Panc1 (cell line): ENCODE measurements at regions not wholly inside any gene's neighbourhood (a gene's known extent, or its start where the extent isn't known, plus 50 kb on each side); places are given as distances from the start of the nearest gene placed in this dataset.
"Not testable (repeated sequence)": the region's sequence is repeated elsewhere in the genome, so short reads cannot be mapped to it uniquely, and the experiment has no call there.

Experiments
- ATAC-seq: fragments of 200-7000 bp; cut with Tn5 transposase; 2 replicates; pipeline ENCODE4 v1.9.1; 2020; ENCODE audit warnings: mild to moderate bottlenecking, moderate library complexity
- BruUV-seq: library from RNA; stranded (reverse); fragments of 400-500 nt; replicated peaks from 2 replicates; lab custom pipeline; 2021; lab: Mats Ljungman, UMichigan
- CTCF ChIA-PET: fragments of 300-600 bp; sonication (Branson Sonifier 250); formaldehyde crosslinking; loops from one replicate; lab custom pipeline; 2022; ENCODE audit warnings: antibody characterized with exemption; lab: Charles Lee
- POLR2A ChIA-PET: fragments of 300-600 bp; sonication (Branson Sonifier 250); formaldehyde crosslinking; loops from one replicate; lab custom pipeline; 2022; ENCODE audit warnings: antibody characterized with exemption; lab: Charles Lee
- DNase-seq: peaks from one replicate; pipeline ENCODE4 v3.0.0-alpha.2; 2010; ENCODE audit warnings: low read depth, low spot score
- H3K27ac ChIP-seq: 2 replicates; pipeline ENCODE4 v1.5.1; 2011; ENCODE audit warnings: mild to moderate bottlenecking, low read length, inconsistent platforms
- H3K27me3 ChIP-seq: fragments of 200-500 bp; sonication (Bioruptor generic); 2 replicates; pipeline ENCODE4 v1.6.0; 2014; ENCODE audit warnings: low read length, inconsistent platforms; ENCODE audit not compliant: control insufficient read depth, insufficient read depth
- H3K36me3 ChIP-seq: fragments of 200-500 bp; sonication (Bioruptor generic); 2 replicates; pipeline ENCODE4 v1.5.1; 2014; ENCODE audit warnings: inconsistent platforms, mild to moderate bottlenecking, low read length, moderate library complexity; ENCODE audit not compliant: control insufficient read depth, insufficient read depth
- H3K4me1 ChIP-seq: 2 replicates; pipeline ENCODE4 v1.5.1; 2011; ENCODE audit warnings: inconsistent platforms, mild to moderate bottlenecking, low read length, moderate library complexity; ENCODE audit not compliant: control insufficient read depth, insufficient read depth
- H3K4me3 ChIP-seq, 2 experiments: 2 replicates each; pipeline ENCODE4 v1.5.1; 2011 to 2012; ENCODE audit warnings: low read depth in 2 of 2, low read length in 2 of 2, mild to moderate bottlenecking in 2 of 2, inconsistent platforms in 1 of 2, moderate library complexity in 1 of 2
- H3K9me3 ChIP-seq: fragments of 200-500 bp; sonication (Bioruptor generic); 2 replicates; pipeline ENCODE4 v1.5.1; 2014; ENCODE audit warnings: low read depth, mild to moderate bottlenecking, inconsistent platforms, low read length, moderate library complexity; ENCODE audit not compliant: control insufficient read depth, insufficient read depth
- POLR2AphosphoS5 ChIP-seq: IDR thresholded peaks from 2 replicates; pipeline ENCODE4 v1.6.1; 2012; ENCODE audit warnings: mild to moderate bottlenecking, low read depth, low read length, moderate library complexity
- SIN3A ChIP-seq: IDR thresholded peaks from 2 replicates; pipeline ENCODE4 v1.6.1; 2012; ENCODE audit warnings: low read depth, mild to moderate bottlenecking, low read length, moderate library complexity, borderline replicate concordance; ENCODE audit not compliant: insufficient read depth
- TCF7L2 ChIP-seq: IDR thresholded peaks from 2 replicates; pipeline ENCODE4 v1.6.1; 2011; ENCODE audit warnings: mild to moderate bottlenecking, low read depth, low read length, inconsistent platforms
- in situ Hi-C: cut with HindIII; loops from 2 replicates; pipeline ENCODE4 v1.10.0; 2016; ENCODE audit warnings: low sequenced_read_pairs, low pct_unique_long_range_greater_than_20kb
- intact Hi-C: fragments of 100-400 bp; cut with micrococcal nuclease; formaldehyde crosslinking; loops from one replicate; pipeline ENCODE4 v1.10.0; 2022; ENCODE audit not compliant: unreplicated experiment
- TF ChIP-seq, protein P1 (sequence below): fragments of 450-650 bp; IDR thresholded peaks from 2 replicates; pipeline ENCODE4 v1.5.1; 2017; ENCODE audit warnings: mild to moderate bottlenecking
- TF ChIP-seq, protein P2 (sequence below), 2 experiments: IDR thresholded peaks; 2 replicates each; pipeline ENCODE4 v1.6.1; 2011 to 2012; ENCODE audit warnings: low read depth in 2 of 2, control low read depth in 1 of 2, low read length in 1 of 2, mild to moderate bottlenecking in 1 of 2, moderate library complexity in 1 of 2; ENCODE audit not compliant: insufficient read depth in 1 of 2

DNA sequence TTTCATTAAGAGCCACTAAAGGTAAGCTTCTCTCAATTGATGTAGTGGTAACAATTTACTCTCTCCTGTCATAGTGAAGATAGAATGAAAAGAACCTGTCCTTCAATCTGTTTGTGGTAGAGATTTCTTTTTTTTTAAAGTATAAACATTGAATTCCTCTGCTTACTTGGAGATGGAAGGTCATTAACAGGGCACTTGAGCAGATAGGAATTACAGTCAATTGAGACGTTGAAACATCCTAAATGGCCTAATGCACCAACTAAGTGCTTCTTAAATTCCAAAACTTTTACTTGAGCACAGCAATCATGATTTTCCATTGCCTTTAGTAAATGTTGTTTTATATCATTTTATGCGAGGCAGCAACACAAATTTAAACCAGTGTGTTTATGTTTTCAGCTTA lies 241.4 kb downstream of the FOXG1 start:
- ATAC-seq: no peak
- POLR2A ChIA-PET: no interaction called here
- in situ Hi-C loops: no loop called here

DNA sequence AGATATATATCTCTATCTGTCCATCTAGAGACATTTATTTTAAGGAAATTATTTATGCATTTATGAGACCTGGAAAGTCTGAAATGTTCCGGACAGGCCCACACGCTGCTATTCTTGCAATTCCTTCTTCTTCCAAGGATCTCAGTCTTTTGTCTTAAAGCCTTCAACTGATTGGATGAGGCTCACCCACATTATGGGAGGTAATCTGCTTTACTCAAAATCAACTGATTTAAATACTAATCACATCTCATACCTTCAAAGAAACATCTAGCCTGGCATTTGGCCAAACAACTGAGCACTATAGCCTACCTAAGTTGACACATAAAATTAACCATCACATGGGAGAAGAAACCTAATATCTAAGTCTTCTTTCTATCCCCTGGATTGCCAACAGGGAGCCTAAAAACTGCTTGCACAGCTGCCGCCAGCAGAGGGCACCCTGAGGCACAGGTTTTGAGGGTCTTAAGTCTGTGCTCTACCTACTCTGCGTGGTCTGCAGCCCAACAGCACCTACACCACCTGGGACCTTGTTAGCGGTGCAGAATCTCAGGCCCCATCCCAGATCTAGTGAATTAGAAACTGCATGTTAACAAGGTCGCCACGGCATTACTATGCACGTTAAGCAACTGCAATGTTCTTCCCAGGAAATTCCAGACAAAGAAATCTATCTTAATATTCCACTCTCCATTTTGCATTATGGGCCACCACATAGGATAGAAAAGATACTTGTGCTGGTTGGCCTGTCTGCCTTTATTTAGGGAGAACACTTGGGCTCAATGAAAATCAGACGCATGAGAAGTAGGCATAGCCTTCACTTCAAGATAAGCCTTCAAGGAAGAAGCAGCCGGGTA lies 249.7 kb downstream of the FOXG1 start:
- ChIA-PET POLR2A (no interaction called here), CTCF (no interaction called here)
- no peaks in the 10 kb centered on the region for H3K4me1 ChIP-seq
- DNase-seq (peak; percentile 5), ATAC-seq (no peak)
- 0 out of 2 replicates have a peak, but pooled peaks cover 3% of the 10 kb centered on the region for H3K9me3 ChIP-seq
- in situ Hi-C loops: no loop called here
- no peaks in the 10 kb centered on the region for H3K27me3 ChIP-seq
- no TSS peak for BruUV-seq
- TF ChIP-seq, protein P1, sequence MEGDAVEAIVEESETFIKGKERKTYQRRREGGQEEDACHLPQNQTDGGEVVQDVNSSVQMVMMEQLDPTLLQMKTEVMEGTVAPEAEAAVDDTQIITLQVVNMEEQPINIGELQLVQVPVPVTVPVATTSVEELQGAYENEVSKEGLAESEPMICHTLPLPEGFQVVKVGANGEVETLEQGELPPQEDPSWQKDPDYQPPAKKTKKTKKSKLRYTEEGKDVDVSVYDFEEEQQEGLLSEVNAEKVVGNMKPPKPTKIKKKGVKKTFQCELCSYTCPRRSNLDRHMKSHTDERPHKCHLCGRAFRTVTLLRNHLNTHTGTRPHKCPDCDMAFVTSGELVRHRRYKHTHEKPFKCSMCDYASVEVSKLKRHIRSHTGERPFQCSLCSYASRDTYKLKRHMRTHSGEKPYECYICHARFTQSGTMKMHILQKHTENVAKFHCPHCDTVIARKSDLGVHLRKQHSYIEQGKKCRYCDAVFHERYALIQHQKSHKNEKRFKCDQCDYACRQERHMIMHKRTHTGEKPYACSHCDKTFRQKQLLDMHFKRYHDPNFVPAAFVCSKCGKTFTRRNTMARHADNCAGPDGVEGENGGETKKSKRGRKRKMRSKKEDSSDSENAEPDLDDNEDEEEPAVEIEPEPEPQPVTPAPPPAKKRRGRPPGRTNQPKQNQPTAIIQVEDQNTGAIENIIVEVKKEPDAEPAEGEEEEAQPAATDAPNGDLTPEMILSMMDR: peak; percentile 43
- TF ChIP-seq TCF7L2: no peak
- H3K36me3 ChIP-seq: no peaks in the 10 kb centered on the region
- intact Hi-C loops: no loop called here
- no peak overlapping the region for H3K4me3 ChIP-seq
- no peak overlapping the region for H3K27ac ChIP-seq

More for the DNA sequence above, 241.4 kb downstream of the FOXG1 start:
- no TSS peak for BruUV-seq
- Histone ChIP-seq H3K27ac (no peak overlapping the region), H3K36me3 (no peaks in the 10 kb centered on the region), H3K4me3 (no peak overlapping the region), H3K4me1 (no peaks in the 10 kb centered on the region), H3K27me3 (no peaks in the 10 kb centered on the region), H3K9me3 (no peaks in the 10 kb centered on the region)
- CTCF ChIA-PET: no interaction called here
- intact Hi-C loops: no loop called here
- DNase-seq: no peak
- TF ChIP-seq SIN3A: no peak
- TF ChIP-seq POLR2AphosphoS5: no peak
- TF ChIP-seq, protein P1: no peak
- TF ChIP-seq, protein P2, sequence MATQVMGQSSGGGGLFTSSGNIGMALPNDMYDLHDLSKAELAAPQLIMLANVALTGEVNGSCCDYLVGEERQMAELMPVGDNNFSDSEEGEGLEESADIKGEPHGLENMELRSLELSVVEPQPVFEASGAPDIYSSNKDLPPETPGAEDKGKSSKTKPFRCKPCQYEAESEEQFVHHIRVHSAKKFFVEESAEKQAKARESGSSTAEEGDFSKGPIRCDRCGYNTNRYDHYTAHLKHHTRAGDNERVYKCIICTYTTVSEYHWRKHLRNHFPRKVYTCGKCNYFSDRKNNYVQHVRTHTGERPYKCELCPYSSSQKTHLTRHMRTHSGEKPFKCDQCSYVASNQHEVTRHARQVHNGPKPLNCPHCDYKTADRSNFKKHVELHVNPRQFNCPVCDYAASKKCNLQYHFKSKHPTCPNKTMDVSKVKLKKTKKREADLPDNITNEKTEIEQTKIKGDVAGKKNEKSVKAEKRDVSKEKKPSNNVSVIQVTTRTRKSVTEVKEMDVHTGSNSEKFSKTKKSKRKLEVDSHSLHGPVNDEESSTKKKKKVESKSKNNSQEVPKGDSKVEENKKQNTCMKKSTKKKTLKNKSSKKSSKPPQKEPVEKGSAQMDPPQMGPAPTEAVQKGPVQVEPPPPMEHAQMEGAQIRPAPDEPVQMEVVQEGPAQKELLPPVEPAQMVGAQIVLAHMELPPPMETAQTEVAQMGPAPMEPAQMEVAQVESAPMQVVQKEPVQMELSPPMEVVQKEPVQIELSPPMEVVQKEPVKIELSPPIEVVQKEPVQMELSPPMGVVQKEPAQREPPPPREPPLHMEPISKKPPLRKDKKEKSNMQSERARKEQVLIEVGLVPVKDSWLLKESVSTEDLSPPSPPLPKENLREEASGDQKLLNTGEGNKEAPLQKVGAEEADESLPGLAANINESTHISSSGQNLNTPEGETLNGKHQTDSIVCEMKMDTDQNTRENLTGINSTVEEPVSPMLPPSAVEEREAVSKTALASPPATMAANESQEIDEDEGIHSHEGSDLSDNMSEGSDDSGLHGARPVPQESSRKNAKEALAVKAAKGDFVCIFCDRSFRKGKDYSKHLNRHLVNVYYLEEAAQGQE (IDR thresholded peaks at IDR 0.05; ENCODE audit: insufficient read depth in 1 of 2, low read depth in 2 of 2, low read length in 1 of 2): no peak
- no peak for TF ChIP-seq TCF7L2

DNA sequence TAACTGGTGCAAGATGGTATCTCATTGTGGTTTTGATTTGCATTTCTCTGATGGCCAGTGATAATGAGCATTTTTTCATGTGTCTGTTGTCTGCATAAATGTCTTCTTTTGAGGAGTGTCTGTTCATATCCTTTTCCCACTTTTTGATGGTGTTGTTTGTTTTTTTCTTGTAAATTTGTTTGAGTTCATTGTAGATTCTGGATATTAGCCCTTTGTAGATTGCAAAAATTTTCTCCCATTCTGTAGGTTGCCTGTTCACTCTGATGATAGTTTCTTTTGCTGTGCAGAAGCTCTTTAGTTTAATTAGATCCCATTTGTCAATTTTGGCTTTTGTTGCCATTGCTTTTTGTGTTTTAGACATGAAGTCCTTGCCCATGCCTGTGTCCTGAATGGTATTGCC lies 256.9 kb downstream of the FOXG1 start:
- POLR2A ChIA-PET, intact Hi-C loops, in situ Hi-C loops: not testable (repeated sequence)

DNA sequence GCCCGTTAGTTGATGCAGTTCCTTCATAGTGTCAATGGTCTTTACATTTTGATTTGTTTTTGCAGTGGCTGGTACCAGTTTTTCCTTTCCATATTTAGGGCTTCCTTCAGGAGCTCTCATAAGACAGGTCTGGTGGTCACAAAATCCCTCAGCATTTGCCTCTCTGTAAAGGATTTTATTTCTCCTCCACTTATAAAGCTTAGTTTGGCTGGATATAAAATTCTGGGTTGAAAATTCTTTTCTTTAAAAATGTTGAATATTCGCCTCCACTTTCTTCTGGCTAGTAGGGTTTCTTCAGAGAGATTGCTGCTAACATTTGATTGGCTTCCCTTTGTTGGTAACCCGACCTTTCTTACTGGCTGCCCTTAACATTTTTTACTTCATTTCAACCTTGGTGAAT lies 260.9 kb downstream of the FOXG1 start:
- H3K27me3 ChIP-seq, intact Hi-C loops, H3K27ac ChIP-seq, CTCF ChIA-PET, H3K36me3 ChIP-seq, H3K4me3 ChIP-seq, BruUV-seq, H3K9me3 ChIP-seq, in situ Hi-C loops, POLR2A ChIA-PET, H3K4me1 ChIP-seq, DNase-seq, ATAC-seq: not testable (repeated sequence)

More for the DNA sequence above, 256.9 kb downstream of the FOXG1 start:
- BruUV-seq, DNase-seq, H3K9me3 ChIP-seq, H3K36me3 ChIP-seq, H3K27ac ChIP-seq, H3K4me1 ChIP-seq, ATAC-seq, H3K27me3 ChIP-seq, CTCF ChIA-PET, H3K4me3 ChIP-seq: not testable (repeated sequence)
